HUES48 (cell line): ENCODE measurements at regions not wholly inside any gene's neighbourhood (a gene's known extent, or its start where the extent isn't known, plus 50 kb on each side); places are given as distances from the start of the nearest gene placed in this dataset.
"Not testable (repeated sequence)": the region's sequence is repeated elsewhere in the genome, so short reads cannot be mapped to it uniquely, and the experiment has no call there.

Source experiments
- H3K27ac ChIP-seq: one replicate; pipeline ENCODE4 v1.7.0; 2013; ENCODE audit warnings: low read depth, low read length, inconsistent platforms
- H3K27me3 ChIP-seq: 2 replicates; pipeline ENCODE4 v1.6.1; 2013; ENCODE audit warnings: mild to moderate bottlenecking, low read length; ENCODE audit not compliant: control insufficient read depth, insufficient read depth
- H3K36me3 ChIP-seq: 2 replicates; pipeline ENCODE4 v1.6.1; 2013; ENCODE audit warnings: low read length; ENCODE audit not compliant: control insufficient read depth, insufficient read depth
- H3K4me1 ChIP-seq: 2 replicates; pipeline ENCODE4 v1.6.1; 2013; ENCODE audit warnings: mild to moderate bottlenecking, low read length; ENCODE audit not compliant: control insufficient read depth, insufficient read depth
- H3K4me3 ChIP-seq: 2 replicates; pipeline ENCODE4 v1.5.1; 2013; ENCODE audit warnings: mild to moderate bottlenecking, low read depth, low read length
- H3K9ac ChIP-seq: 2 replicates; pipeline ENCODE4 v1.6.1; 2013; ENCODE audit warnings: mild to moderate bottlenecking, low read depth, low read length, moderate library complexity
- H3K9me3 ChIP-seq: 2 replicates; pipeline ENCODE4 v1.6.1; 2013; ENCODE audit warnings: low read length; ENCODE audit not compliant: control insufficient read depth, insufficient read depth

GRCh38 chr1:187928696-187929095, 1099.9 kb downstream of the PLA2G4A start:
- H3K9me3 ChIP-seq, result no peaks in the 10 kb centered on the region
- no peak overlapping the region for H3K4me3 ChIP-seq
- no peak overlapping the region for H3K9ac ChIP-seq
- H3K27ac ChIP-seq, result peak overlapping the region; percentile 4
- H3K4me1 ChIP-seq, result peaks cover 21% of the 10 kb centered on the region
- no peaks in the 10 kb centered on the region for H3K36me3 ChIP-seq
- no peaks in the 10 kb centered on the region for H3K27me3 ChIP-seq

GRCh38 chr1:187931776-187932175, 1103.0 kb downstream of the PLA2G4A start:
- Histone ChIP-seq H3K4me1 (peaks cover 21% of the 10 kb centered on the region), H3K27ac (no peak overlapping the region), H3K36me3 (no peaks in the 10 kb centered on the region), H3K9me3 (no peaks in the 10 kb centered on the region), H3K27me3 (no peaks in the 10 kb centered on the region), H3K4me3 (no peak overlapping the region), H3K9ac (no peak overlapping the region)

- Histone ChIP-seq H3K9me3 (no peaks in the 10 kb centered on the region), H3K27ac (no peak overlapping the region)
Observed at GRCh38 chr1:187933562-187934419, 1105.0 kb downstream of the PLA2G4A start.

GRCh38 chr1:187936667-187937066, 1107.9 kb downstream of the PLA2G4A start:
- H3K27me3 ChIP-seq, result no peaks in the 10 kb centered on the region
- no peaks in the 10 kb centered on the region for H3K9me3 ChIP-seq
- H3K36me3 ChIP-seq, result no peaks in the 10 kb centered on the region
- no peaks in the 10 kb centered on the region for H3K4me1 ChIP-seq
- H3K4me3 ChIP-seq, result no peak overlapping the region
- H3K9ac ChIP-seq, result no peak overlapping the region
- no peak overlapping the region for H3K27ac ChIP-seq

More at GRCh38 chr1:187933562-187934419, 1105.0 kb downstream of the PLA2G4A start:
- Histone ChIP-seq H3K27me3 (no peaks in the 10 kb centered on the region), H3K4me1 (peaks cover 12% of the 10 kb centered on the region), H3K36me3 (no peaks in the 10 kb centered on the region), H3K4me3 (no peak overlapping the region), H3K9ac (no peak overlapping the region)

- H3K4me3 ChIP-seq, result no peak overlapping the region
- no peaks in the 10 kb centered on the region for H3K27me3 ChIP-seq
- H3K9ac ChIP-seq, result no peak overlapping the region
- H3K4me1 ChIP-seq, result no peaks in the 10 kb centered on the region
- no peak overlapping the region for H3K27ac ChIP-seq
- no peaks in the 10 kb centered on the region for H3K9me3 ChIP-seq
- no peaks in the 10 kb centered on the region for H3K36me3 ChIP-seq
Observed at GRCh38 chr1:187938092-187938491, 1109.3 kb downstream of the PLA2G4A start.

- Histone ChIP-seq H3K4me3 (no peak overlapping the region; the same call in 1 of the 2 replicates), H3K27me3 (no peaks in the 10 kb centered on the region), H3K9me3 (peaks cover 20% of the 10 kb centered on the region), H3K36me3 (no peaks in the 10 kb centered on the region), H3K4me1 (no peaks in the 10 kb centered on the region), H3K9ac (no peak overlapping the region), H3K27ac (no peak overlapping the region)
Observed at GRCh38 chr1:187942986-187943385, 1114.2 kb downstream of the PLA2G4A start.

- no peaks in the 10 kb centered on the region for H3K36me3 ChIP-seq
- H3K9ac ChIP-seq, result no peak overlapping the region
- no peak overlapping the region; the same call in 1 of the 2 replicates for H3K4me3 ChIP-seq
- no peaks in the 10 kb centered on the region for H3K27me3 ChIP-seq
- H3K9me3 ChIP-seq, result peaks cover 20% of the 10 kb centered on the region
- H3K4me1 ChIP-seq, result no peaks in the 10 kb centered on the region
- no peak overlapping the region for H3K27ac ChIP-seq
Observed at GRCh38 chr1:187943606-187944403, 1115.1 kb downstream of the PLA2G4A start.

GRCh38 chr1:187946661-187947060, 1117.9 kb downstream of the PLA2G4A start:
- not testable (repeated sequence) for H3K4me1 ChIP-seq, H3K27ac ChIP-seq, H3K9ac ChIP-seq, H3K36me3 ChIP-seq, H3K27me3 ChIP-seq, H3K4me3 ChIP-seq
- peaks cover 30% of the 10 kb centered on the region for H3K9me3 ChIP-seq

GRCh38 chr1:187947359-187947758, 1118.6 kb downstream of the PLA2G4A start:
- Histone ChIP-seq H3K9me3 (peaks cover 32% of the 10 kb centered on the region), H3K4me3 (no peak overlapping the region), H3K27me3 (no peaks in the 10 kb centered on the region), H3K4me1 (no peaks in the 10 kb centered on the region), H3K9ac (no peak overlapping the region), H3K36me3 (no peaks in the 10 kb centered on the region), H3K27ac (no peak overlapping the region)

GRCh38 chr1:187948170-187948794, 1119.5 kb downstream of the PLA2G4A start:
- Histone ChIP-seq H3K27me3 (no peaks in the 10 kb centered on the region), H3K4me1 (no peaks in the 10 kb centered on the region), H3K4me3 (no peak overlapping the region)

More at GRCh38 chr1:187948170-187948794, 1119.5 kb downstream of the PLA2G4A start:
- Histone ChIP-seq H3K27ac (no peak overlapping the region), H3K9ac (no peak overlapping the region), H3K36me3 (no peaks in the 10 kb centered on the region), H3K9me3 (peaks cover 38% of the 10 kb centered on the region)
